ENCODE measurements at regions not wholly inside any gene's neighbourhood (a gene's known extent, or its start where the extent isn't known, plus 50 kb on each side); places are given as distances from the start of the nearest gene placed in this dataset.

- DNase-seq (ENCODE audit: low spot score in 2 of 2): no peak
- WGBS, 2 donors: 87 to 88% methylated on average over 2 of the region's 2 CpGs
- TF ChIP-seq, protein P1, sequence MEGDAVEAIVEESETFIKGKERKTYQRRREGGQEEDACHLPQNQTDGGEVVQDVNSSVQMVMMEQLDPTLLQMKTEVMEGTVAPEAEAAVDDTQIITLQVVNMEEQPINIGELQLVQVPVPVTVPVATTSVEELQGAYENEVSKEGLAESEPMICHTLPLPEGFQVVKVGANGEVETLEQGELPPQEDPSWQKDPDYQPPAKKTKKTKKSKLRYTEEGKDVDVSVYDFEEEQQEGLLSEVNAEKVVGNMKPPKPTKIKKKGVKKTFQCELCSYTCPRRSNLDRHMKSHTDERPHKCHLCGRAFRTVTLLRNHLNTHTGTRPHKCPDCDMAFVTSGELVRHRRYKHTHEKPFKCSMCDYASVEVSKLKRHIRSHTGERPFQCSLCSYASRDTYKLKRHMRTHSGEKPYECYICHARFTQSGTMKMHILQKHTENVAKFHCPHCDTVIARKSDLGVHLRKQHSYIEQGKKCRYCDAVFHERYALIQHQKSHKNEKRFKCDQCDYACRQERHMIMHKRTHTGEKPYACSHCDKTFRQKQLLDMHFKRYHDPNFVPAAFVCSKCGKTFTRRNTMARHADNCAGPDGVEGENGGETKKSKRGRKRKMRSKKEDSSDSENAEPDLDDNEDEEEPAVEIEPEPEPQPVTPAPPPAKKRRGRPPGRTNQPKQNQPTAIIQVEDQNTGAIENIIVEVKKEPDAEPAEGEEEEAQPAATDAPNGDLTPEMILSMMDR (IDR thresholded peaks at IDR 0.05): no peak
- TF ChIP-seq POLR2A (IDR thresholded peaks at IDR 0.05): no peak
- intact Hi-C loops (cut with DNase I; ENCODE audit: low total_unique reads): no loop called here
- H3K4me3 ChIP-seq (ENCODE audit: low read depth, poor library complexity, severe bottlenecking): no peak overlapping the region
Observed at GRCh38 chr6:77979204-77979603, 326.4 kb downstream of the MEI4 start.

DNA sequence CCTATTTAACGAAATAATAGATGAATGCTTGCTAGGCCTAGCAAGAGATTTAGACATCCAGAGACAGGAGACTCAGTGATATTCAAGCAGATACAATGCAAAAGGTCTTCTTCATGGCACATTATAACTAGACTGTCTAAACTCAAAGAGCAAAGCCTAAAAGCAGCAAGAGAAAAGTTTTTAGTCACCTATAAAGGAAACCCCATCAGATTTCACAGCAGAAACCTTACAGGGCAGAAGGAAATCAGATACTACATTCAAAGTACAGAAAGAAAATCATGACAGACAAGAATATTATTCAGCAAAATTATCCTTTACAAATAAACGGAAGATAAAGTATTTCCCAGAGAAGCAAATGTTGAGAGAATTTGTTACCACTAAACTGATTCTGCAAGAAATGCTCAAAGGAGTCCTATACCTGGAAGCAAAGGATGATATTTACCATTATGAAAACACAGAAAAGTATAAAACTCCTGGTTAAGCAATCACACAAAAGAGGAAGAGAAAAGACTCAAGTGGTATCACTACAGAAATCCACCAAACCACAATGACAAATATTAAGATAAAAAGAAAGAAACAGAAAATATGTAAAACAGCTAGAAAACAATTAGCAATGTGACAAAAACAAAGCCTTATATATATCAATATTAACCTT is 333.7 kb downstream of the MEI4 start:
- intact Hi-C loops (cut with DNase I; ENCODE audit: low total_unique reads): no loop called here
- TF ChIP-seq, protein P1 (IDR thresholded peaks at IDR 0.05): no peak
- no peak for TF ChIP-seq POLR2A (IDR thresholded peaks at IDR 0.05)
- no peak for DNase-seq (ENCODE audit: low spot score in 2 of 2)
- 81 to 87% methylated on average over 2 of the region's 2 CpGs for WGBS, 2 donors
- no peak overlapping the region for H3K4me3 ChIP-seq (ENCODE audit: low read depth, poor library complexity, severe bottlenecking)

- TF ChIP-seq, protein P1 (IDR thresholded peaks at IDR 0.05): no peak
- no peak for TF ChIP-seq POLR2A (IDR thresholded peaks at IDR 0.05)
- no peak overlapping the region for H3K4me3 ChIP-seq (ENCODE audit: low read depth, poor library complexity, severe bottlenecking)
- DNase-seq (ENCODE audit: low spot score in 2 of 2): no peak
- intact Hi-C loops (cut with DNase I; ENCODE audit: low total_unique reads): no loop called here
Observed at GRCh38 chr6:77987035-77987384, 334.2 kb downstream of the MEI4 start.

DNA sequence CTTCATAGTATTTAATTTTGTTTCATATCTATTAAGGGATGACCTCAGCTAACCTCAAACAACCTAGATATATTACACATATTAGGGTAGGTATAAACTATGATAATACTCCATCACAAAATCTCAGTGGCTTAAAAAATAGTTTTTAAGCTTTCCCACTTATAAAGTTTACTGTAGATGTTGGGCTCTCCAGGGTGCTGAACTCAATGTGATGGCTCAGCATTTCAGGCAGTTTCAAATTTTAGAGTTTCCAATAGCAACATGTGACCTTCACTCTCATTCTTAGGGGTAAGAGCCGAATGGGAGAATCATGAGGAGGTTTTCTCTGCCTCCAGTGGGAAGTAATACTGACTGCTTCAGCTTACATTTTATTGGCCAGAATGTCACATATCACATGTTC is 357.3 kb downstream of the MEI4 start:
- TF ChIP-seq, protein P1 (IDR thresholded peaks at IDR 0.05): no peak
- 58 to 75% methylated on average over 1 of the region's 1 CpG for WGBS, 2 donors
- intact Hi-C loops (cut with DNase I; ENCODE audit: low total_unique reads): no loop called here
- DNase-seq (ENCODE audit: low spot score in 2 of 2): no peak
- no peak overlapping the region for H3K4me3 ChIP-seq (ENCODE audit: low read depth, poor library complexity, severe bottlenecking)

- 67 to 71% methylated on average over 3 of the region's 3 CpGs for WGBS, 2 donors
Observed at GRCh38 chr6:78020586-78020985, 367.7 kb downstream of the MEI4 start.

DNA sequence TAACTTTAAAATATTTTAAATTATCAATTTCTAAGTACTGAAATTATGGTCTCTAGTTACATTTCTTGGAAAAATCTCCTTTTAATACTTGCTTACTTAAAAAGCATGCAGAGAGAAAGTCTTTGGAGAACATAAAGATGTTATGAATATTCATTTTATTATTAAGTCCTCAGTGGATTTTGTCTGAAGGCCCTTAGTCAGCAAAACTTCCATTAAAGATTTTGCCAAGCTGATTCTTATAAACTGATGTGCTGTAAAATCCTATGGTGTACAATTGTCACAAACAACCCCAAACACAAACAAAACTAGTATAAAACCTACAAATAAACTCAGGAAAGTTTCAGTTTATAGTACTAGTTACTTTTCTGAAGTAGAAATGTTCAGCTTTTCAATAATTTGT is 372.7 kb downstream of the MEI4 start:
- TF ChIP-seq POLR2A (IDR thresholded peaks at IDR 0.05): no peak
- TF ChIP-seq, protein P1 (IDR thresholded peaks at IDR 0.05): no peak
- H3K4me3 ChIP-seq (ENCODE audit: low read depth, poor library complexity, severe bottlenecking): no peak overlapping the region
- intact Hi-C loops (cut with DNase I; ENCODE audit: low total_unique reads): no loop called here
- DNase-seq (ENCODE audit: low spot score in 2 of 2): no peak

More at GRCh38 chr6:78020586-78020985, 367.7 kb downstream of the MEI4 start:
- intact Hi-C loops (cut with DNase I; ENCODE audit: low total_unique reads): no loop called here
- no peak for DNase-seq (ENCODE audit: low spot score in 2 of 2)
- no peak overlapping the region for H3K4me3 ChIP-seq (ENCODE audit: low read depth, poor library complexity, severe bottlenecking)
- TF ChIP-seq POLR2A (IDR thresholded peaks at IDR 0.05): no peak
- TF ChIP-seq, protein P1 (IDR thresholded peaks at IDR 0.05): no peak
